AML-193 (cell line): ENCODE measurements at regions not wholly inside any gene's neighbourhood (a gene's known extent, or its start where the extent isn't known, plus 50 kb on each side); places are given as distances from the start of the nearest gene placed in this dataset.
"Not testable (repeated sequence)": the region's sequence is repeated elsewhere in the genome, so short reads cannot be mapped to it uniquely, and the experiment has no call there.

Source experiments
- DNase-seq, 2 experiments: peaks; one replicate each; lab custom pipeline; 2025; lab: John Stamatoyannopoulos, UW

DNA sequence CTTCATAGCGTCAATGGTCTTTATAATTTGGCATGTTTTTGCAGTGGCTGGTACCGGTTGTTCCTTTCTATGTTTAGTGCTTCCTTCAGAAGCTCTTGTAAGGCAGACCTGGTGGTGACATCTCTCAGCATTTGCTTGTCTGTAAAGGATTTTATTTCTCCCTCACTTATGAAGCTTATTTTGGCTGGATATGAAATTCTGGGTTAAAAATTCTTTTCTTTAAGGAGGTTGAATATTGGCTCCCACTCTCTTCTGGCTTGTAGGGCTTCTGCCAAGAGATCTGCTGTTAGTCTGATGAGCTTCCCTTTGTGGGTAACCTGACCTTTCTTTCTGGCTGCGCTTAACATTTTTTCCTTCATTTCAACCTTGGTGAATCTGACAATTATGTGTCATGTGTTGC lies 250.0 kb upstream of the CTNNB1 start:
- DNase-seq, result not testable (repeated sequence)

DNA sequence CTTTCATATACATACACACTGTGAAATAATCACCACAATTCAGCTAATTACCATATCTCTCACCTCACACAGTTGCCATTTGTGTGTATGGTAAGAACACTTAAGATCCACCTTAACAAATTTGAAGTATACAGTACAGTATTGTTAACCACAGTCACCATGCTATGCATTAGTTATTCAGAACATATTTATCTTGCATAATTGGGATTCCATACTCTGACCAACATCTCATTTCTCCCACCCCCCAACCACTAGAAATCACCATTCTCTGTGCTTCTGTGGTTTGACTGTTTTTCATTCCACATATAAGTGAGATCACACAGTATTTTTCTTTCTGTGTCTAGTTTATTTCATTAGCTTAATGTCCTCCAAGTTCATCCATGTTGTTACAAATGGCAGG lies 247.7 kb upstream of the CTNNB1 start:
- DNase-seq, result no peak

DNA sequence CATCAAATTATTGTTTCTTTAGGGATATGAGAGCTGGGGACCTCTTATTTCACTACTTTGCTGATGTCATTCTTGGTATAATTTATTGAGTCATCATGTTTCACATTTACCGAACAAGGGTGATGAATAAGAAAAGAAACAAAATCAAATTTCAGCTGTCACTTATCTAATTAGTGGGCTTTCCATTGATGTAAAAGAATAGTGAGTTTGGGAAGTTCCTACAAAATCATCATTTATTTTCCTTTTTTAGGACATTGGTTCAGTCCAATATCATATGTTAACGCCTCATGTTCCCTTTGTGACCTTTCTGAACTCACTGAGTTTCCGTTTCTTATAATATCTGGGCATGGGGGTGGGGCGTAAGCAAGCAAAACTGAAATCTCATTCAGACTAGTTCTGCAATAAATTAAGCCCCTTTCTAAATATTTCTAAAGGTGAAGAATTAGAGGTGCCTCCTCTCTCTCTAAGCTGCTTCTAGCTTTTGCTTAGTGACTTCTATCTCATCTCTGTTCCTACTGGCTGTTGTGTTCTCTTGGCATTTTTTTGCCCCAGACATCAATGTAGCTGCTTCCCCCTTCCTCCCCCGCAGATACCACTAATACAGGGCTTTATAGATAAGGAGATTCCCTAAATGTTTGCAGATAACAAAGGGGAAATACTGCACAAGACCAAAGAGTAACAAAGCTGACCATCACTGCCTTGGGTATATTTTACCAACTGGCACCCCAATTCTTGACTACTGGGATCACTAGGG lies 238.0 kb upstream of the CTNNB1 start:
- no peak for DNase-seq

DNA sequence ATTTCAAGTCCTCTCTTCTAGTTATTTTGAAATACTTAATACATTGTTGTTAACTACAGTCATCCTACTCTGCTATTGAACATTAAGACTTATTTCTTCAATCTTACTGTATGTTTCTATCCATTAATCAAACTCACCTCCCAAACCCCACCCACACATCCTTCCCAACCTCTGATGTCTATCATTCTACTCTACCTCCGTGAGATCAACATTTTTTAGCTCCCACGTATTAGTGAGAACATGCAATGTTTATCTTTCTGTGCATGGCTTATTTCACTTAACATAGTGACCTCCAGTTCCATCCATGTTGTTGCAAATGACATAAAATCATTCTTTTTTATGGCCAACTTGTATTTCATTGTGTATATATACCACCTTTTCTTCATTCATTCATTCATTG lies 236.6 kb upstream of the CTNNB1 start:
- DNase-seq, result no peak

DNA sequence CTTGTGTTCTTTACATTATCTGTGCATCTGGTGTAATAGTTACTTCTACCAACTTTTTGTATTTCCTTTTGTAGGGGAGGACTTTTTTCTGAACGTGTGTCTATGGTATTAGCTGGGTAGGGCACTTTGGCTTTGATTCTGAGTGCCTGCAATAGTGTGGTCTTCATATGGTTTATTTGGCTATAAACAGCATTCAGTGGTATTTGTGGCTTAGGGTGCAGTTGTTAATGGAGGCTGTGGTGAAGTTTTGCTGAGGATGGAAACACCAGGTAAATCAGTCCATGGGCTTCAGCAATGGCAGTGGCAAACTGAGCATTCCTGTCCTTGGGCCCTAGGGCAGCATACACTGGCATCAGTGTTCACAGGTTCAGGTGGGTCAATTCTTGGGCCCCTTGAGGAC lies 230.6 kb upstream of the CTNNB1 start:
- DNase-seq, result no peak

DNA sequence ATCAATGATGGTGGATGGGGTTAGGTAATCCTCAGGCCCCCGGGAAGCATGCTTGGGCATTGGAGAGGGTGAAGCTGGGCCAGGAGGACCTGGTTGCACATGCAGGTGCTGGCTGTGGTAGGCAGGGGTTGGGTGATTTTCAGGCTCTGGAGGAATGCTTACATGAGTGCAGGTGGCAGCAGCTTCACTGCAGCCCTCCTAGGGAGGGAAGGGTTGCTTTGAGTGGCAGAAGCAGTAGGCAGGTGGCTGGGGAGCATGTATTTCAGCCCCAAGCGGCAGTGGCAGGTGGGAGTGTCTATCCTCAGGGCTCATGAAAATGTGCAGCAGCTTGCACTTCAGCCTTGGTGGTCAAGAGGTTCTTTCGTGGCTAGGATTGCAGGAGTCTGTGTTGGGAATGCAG lies 230.0 kb upstream of the CTNNB1 start:
- DNase-seq, result no peak

DNA sequence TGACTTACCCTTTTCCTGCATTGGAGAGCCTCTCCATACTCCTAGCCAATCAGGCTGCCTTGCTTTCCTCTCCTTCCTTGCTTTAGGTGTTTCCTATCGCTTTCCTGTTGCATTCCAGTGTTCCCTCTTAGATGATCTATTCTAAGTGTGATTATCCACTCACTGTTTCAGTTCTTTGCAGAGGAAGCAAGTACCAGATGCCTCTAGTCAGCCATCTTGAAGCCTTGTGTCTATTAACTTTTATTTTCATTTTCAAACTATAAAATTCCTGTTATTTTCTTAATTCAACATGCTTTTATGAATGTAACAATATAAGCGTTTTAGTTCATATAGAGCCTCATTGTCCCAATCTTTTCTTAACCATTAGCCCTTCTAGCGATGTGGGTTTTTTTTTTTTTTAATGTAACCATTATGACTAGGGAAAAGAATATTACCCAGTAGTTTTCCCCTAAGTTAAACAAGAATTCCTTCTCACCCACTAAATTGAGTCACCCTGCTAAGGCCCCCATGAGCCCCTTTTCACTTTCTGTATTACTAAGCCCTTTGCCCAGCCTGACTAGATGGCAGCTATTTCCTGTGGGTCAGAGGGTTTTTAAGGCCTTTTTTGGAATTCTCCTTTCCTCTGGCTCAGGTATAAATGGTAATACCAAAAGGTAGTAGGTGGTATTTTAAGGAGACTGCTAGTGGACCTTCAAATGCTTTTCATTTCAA lies 229.4 kb upstream of the CTNNB1 start:
- DNase-seq, result no peak

DNA sequence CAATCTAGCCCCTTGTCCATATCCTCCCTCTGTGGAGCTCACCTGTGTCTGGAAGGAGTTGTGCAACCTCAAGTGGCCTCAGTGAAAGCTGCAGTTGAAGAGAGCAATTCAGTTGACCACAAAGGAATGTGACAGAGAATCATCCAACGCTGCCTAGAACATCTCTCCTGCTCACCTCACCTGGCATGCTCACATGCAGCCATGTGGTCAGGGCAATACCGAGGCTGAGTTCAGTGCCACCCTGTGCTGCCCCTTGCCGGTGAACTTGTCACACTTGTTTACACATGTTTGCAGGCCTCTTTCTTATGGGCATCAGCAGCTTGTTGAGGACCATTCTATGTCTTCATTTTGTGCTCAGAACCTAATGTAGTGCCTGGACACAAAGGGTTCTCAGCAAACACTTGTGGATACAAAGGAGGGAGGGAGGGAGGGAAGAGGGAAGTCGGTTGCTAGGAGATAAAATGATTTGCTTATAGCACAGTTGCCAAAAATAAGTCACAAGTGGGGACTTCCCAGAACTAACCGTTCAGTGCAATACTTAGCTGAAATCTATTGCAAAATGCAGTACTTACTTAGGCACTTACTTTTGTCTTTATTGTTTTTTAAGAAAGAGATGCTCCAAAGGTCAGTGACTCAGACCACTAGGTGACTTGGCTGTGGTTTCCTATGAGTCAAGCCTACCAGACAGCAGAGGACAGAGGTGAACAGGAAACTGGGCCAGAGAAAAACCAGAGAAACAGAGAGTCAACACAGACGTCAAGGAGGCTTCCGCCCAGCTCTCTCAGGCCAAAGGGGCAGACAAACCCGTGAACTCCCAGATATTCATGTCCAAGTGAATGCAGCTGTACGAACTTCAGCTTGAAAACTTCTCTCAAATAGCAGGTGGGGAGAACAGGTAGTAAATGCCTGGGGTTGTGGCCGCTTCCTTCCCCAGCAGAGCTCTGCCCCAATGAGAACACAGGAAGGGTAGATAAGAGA lies 227.8 kb upstream of the CTNNB1 start:
- peak; percentile 100 for DNase-seq

DNA sequence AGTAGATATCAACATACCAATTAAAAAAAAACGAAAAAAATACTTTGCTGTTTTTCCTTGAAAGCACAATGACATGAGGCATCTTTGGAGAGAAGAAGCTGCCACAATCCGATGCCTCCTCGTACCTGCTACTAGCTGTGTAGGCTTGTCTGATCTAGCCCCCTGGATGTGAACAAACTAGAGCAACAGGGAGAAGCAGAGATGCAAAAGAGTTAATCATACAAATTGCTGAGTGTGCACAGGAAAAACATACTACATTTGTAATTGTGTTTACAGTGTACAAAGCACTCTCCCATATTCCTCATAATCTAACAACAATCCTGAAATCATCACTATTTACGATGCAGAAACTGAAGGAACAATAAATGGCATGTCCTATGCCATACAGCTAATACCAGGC lies 227.0 kb upstream of the CTNNB1 start:
- no peak for DNase-seq

DNA sequence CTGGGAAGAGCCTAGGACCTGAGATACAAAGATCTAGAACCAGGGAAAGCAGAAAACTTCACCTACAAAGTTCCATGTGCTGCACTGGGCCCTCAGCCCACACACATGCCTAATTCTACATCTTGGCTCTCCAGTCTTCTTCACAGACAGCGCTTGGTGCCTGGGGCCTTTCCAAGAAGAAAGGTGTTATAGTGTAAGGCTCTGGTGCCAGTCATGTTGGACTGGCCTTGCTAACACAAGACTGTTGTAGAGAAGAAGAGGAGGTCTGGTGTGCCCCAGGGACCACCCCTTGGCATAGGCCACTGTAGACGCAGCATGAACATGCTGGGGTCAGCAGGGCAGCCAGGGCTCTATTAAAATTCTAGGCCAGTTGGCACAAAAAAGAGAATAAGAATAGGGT lies 226.2 kb upstream of the CTNNB1 start:
- no peak for DNase-seq

DNA sequence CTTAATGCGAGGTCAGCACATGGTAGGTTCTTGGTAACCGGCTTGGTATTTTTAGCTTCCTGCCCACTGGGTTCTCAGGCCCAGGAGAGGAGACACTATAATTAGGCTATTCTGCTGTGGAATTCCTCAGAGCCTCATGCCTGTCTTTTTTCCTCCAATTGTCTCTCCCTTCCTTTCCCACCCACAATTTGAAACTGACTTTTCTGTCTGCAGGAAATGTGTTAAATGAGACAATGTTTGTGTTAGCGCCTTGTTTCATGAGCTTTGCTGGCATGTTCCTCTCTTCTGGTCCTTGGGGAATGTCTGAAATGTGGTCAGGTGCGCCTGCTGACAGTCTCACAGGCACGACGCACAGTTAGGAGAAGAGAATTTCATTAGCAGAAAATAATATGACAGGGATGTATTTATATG lies 223.6 kb upstream of the CTNNB1 start:
- no peak for DNase-seq

DNA sequence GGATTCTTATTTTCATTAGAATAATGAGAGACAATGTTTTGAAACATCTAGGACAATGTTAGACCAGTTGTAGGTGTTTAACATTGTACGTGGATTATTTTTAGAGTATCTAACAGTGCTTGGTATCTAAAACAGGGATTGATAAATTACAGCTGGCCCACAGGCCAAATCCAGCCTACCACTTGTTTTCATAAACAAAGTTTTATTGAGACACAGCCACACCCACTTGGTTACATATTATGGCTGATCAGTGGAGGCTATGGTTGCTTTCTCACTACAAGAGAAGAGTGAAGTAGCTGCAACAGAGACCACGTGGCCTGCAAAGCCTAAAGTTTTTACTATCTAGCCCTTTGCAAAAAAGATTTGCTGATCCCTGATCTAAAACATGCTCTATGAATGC lies 223.1 kb upstream of the CTNNB1 start:
- DNase-seq, result no peak

DNA sequence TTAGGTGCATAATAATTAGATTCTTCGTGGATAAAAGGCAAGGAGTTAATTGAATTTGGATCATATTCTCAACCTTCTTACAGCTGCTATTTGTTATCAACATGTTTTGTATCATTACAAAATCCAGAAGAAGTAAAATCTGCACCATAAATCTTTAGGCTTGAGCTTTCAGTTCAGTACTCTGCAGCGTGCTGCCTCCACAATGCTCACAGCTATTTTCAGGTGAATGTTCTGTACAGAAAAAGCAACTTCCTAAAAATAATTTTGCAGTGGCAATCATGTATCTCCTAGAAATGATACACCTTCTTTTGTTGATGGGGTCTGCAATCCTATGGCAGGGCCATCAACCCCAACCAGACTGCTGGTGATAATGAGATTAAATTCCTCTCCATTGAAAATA lies 220.9 kb upstream of the CTNNB1 start:
- no peak for DNase-seq

DNA sequence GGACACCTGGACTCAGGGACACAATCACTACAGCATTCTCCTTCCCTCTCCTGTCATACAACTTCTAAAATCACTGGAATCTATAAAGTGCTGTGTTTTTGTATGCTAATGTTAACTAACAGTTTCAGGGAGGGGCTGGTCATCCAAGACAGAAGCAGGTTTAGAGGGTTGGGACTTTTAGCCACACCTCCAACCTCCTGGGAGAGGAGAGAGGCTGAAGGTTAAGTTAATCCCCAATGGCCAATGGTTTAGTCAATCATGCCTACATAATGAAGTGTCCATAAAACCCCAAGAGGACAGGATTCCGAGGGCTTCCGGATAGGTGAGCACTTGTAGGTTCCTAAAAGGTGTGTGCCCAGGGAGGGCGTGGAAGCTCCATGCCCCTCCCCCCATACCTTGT lies 219.3 kb upstream of the CTNNB1 start:
- no peak for DNase-seq

DNA sequence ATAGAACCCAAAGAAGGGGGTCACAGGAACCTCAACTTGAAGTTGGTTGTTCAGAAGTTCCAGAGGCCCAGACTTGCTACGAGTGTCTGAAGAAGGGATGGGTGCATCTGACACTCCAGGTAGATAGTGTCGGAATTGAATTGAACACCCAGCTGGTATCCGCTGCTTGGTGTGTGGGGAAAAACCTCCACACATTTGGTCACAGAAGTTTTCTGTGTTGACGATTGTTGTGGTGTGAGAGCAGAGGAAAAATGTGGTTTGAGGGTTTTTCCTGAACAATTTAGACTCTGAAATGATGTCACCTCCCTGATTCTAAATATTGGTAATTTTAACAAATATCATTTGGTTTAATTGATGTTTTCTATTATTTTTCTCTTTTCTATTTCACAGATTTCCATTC lies 218.8 kb upstream of the CTNNB1 start:
- DNase-seq, result no peak

DNA sequence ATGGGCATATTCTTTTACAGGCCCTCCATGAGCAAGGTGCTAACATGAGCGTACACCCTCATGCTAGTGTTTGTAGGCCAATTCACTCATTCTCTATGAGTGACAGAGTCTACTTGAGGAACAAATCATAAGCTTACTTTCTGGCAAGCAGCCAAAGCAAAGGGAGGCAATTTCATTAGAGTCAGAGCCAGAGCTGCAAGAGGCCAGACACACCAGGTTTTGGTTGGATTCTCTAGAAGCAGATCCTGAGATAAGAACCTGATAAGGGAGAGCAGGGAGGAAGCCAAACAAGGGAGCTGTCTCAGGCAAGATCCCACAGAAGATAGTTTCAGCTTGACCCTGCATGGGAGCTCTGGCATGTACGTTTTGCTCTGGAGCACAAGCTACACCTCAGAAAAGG lies 214.1 kb upstream of the CTNNB1 start:
- no peak for DNase-seq

DNA sequence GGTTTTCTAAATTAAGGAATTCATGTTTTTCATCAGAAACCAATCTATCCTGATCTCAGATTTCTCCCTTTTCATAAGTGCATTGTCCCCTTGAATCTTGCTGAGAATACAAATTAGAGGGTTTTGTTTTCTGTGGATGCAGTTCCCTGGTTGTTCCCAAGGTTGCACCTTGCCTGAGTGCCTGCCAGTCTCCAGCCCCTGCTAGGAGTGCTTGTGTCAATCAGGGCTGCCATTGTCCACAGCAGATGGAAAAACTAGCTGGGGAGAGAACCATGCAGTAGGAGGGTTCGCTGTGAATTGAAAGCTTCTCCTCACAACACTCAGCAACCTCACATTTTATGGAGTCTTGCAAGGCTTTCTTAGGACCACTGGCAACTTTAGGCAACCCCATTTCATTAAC lies 210.8 kb upstream of the CTNNB1 start:
- no peak for DNase-seq

DNA sequence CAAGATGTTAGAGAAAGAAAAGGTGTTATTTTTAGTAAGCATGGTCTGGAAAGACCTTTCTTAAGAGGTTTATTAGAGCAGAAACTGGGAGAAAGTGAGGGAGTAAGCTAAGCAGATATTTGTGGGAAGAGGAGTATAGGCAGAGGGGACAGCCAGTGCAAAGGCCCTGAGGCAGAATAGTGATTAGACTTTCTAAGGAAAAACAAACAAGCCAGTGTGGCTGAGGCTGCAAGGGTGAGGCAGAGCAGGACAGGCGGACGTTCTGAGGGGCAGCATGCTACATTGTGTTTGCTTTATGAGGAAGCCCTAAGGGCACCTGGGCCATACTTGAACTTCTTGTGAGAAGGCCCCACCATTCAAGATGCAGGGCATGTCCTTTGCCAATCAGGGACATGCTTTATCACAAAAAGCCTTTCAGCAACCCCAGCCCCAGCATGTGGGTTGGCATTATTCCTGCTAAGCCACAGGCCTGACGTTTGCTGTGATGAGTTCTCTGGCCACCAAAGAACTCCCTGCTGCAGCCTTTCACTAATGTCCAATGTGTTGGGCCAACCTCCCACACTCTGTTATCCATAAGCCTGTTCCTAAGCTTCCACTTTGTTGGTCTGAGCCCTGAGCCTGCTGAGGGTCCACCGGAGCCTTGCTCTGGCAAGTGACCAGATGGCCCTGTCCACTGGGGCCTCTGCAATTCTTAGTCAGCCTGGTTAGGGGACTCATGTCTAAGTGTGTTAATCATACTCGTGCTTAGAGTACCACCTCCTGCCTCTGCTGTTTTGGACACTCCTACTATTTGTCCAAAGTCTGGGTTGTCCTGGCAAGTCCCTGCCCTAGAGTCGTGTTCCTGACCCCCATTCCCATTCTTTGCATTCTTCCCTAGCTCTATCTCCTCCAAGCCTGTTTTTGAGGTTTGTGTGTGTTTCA lies 209.9 kb upstream of the CTNNB1 start:
- no peak for DNase-seq

DNA sequence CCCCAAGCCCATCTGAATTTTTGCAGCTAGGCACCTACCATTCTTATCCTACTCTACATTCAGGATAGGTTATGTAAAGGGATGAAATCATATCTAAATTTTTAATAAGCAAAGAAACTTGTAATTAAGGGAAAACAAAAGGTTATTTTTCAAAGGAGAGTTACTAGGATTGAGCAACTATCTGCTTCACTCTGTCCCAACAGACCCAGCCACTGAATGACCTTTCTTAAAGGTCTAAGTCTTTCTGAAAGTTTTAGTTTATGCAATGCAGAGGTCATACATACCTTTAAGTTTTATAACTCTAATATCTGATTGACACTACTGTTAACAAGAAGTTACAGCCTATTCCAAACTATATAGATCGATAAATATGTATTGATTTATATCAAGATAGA lies 209.2 kb upstream of the CTNNB1 start:
- DNase-seq, result no peak

DNA sequence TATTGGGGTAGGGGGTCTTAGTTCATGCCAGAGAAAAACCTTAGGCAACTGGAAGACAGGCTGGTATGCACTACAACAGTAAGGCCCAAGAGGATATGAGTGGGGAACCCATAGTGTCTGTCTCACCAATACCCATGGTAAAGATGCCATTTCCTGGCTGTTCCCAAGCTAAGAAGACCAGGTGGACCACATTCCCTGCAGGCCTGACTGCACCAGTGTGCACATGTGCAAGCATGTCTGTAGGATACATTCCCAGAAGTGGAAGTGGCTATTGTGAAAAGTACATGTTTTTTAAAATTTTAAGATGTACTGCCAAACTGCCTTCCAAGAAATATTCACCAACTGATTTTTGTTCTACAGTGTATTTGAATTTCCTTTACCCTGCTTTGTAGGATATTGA lies 207.3 kb upstream of the CTNNB1 start:
- DNase-seq, result no peak

DNA sequence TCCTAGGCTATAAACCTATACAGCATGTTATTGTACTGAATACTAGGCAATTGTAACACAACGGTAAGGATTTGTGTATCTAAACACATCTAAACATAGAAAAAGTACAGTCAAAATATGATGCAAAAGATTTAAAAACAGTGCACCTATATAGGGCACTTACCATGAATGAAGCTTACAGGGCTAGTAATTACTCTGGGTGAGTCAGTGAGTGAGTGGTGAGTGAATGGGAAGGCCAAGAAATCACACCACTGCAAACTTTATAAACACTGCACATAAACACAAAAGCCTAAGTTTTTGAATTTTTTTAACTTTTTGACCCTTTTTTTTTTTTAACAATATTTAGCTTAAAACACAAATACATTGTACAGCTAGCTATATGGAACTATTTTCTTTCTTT lies 204.7 kb upstream of the CTNNB1 start:
- no peak for DNase-seq

DNA sequence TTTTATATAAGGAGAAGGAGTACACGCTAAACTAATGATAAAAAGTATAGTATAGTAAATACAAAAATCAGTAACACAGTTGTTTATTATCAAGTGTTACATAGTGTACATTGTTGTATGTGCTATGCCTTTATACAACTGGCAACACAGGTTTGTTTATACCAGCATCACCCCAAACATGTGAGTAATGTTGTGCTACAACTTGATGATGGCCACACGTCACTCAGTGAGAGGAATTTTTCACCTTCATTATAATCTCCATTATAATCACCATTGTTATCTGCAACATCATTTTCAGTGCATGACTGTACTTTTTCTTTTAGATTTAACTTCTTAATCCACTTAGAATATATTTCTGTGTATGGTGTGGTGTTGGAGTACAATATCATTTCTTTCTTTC lies 204.0 kb upstream of the CTNNB1 start:
- no peak for DNase-seq
